RKO (cell line): ENCODE measurements at regions not wholly inside any gene's neighbourhood (a gene's known extent, or its start where the extent isn't known, plus 50 kb on each side); places are given as distances from the start of the nearest gene placed in this dataset.
A peak's percentile ranks its signal among the peaks of the same experiment; 100 is the strongest.

ENCODE experiments used
- DNase-seq: peaks from one replicate; pipeline ENCODE4 v3.0.0-alpha.2; 2016; ENCODE audit warnings: low spot score

DNA sequence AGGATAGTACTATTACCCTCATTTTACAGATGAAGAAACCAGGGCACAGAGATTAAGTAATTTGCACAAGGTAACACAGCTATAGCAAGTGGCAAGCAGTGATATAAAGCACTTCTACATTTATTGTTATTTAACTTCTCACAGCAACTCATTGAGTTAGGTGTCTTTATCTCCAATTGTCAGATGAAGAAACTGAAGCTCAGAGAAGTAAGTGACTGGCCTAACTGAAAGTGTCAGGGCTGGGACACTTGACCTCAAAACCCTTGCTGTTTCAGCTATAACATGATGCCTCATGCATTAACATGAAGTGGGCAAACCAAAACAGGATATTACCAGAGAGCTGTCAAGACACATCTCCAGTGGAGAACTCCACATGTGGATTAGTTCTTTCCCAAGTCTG lies 65.8 kb upstream of the LEKR1 start:
- no peak for DNase-seq

DNA sequence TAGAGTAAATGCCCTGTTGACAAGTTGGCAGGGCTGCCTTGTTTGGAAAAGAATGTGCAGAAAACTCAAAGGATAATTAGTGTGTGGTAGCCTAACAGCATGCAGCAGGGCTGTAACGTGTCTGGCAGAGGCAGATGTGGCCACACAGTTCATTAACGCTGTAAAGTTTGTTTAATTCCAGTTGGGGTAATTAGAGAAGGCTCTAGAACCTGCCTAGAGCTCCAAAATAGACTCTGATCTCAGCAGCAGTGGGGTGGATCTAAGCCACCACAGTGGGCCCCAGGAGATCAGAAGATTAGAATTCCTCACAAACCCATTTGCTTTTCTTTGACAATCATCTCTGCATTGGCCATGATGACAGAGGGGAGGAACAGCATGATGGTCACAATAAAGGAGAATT lies 65.1 kb upstream of the LEKR1 start:
- DNase-seq, result no peak

DNA sequence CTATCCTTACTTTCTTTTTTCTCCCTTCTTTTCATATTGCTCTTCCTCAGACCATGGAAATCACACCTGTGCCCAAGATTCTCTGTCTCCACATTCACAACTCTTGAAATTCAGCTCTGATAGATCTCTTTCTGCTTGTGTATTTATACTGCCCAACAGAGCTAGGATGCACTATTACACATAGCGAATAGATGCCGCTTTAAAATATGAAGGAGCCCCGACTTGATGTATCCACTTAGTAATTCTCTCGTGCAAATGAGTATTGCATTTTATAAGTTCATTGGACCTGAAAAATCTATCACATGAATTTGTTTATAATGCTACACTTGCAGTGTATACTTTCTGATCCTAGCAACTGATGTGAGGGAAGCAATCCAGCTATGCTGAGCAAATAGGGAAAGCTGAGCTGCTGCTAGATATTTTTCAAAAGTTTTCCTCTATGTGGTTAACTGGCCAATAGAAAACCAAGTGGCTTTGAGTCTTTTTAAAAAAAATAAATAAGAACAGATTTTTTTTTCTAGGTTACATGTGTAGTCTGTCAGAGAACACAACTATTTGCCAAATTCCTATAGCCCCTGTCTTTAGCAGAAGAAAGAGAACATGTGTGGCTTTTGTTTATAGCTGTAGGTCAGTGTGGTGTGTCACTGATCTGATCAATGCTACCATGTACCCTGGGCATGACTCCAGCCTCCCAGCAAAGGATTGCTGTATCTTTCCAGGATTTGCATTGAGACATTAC lies 64.3 kb upstream of the LEKR1 start:
- DNase-seq, result no peak

GRCh38 chr3:156762631-156763185 lies 63.4 kb upstream of the LEKR1 start:
- no peak for DNase-seq

- DNase-seq, result no peak
Observed at GRCh38 chr3:156763386-156763785, 62.8 kb upstream of the LEKR1 start.

DNA sequence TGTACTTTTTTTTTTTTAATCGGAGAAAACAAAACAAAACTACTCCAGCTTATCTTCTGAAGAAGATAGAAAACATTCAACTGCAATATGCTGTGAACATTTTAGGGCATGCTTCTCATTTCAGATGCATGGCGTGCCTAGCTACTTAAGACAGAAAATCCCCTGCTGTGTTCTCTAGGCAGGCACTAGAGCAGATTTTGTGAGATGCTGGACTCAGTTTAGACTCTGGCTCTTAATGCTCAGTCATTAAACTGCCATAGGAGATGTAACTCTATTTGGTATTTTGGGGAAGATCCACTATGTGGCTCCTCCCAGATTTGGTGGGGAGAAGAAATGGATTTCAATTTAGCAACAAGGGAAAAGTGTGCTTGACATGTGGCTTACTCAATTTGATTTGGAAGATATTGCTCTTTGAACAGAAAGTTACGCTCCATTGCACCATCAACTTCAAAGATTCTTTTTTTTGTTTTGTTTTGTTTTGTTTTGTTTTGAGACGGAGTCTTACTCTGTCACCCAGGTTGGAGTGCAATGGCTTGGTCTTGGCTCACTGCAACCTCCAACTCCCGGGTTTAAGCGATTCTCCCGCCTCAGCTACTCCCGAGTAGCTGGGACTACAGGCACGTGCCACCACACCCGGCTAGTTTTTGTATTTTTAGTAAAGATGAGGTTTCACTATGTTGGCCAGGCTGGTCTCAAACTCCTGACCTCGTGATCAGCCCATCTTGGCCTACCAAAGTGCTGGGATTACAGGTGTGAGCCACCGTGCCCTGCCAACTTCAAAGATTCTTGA lies 62.0 kb upstream of the LEKR1 start:
- no peak for DNase-seq

DNA sequence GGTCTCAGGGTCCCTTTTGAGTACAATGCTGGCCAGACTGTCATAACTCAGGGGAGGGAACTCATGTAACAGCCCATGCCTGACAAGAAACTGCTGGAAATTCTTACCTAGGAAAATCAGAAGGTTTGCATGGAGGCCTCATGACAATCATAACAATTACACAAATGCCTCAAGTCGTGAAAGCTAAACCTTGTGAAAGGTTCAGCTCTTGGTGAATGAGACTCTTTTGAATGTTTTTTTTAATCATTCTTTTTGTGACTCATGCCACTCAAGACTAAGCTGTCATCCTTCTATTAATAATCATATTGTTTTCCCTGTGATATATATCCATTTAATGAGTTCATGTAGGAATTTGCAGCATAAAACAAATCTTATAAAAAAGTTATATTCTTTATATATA lies 61.4 kb upstream of the LEKR1 start:
- DNase-seq, result peak; percentile 31

GRCh38 chr3:156768390-156768789 lies 57.8 kb upstream of the LEKR1 start:
- no peak for DNase-seq

DNA sequence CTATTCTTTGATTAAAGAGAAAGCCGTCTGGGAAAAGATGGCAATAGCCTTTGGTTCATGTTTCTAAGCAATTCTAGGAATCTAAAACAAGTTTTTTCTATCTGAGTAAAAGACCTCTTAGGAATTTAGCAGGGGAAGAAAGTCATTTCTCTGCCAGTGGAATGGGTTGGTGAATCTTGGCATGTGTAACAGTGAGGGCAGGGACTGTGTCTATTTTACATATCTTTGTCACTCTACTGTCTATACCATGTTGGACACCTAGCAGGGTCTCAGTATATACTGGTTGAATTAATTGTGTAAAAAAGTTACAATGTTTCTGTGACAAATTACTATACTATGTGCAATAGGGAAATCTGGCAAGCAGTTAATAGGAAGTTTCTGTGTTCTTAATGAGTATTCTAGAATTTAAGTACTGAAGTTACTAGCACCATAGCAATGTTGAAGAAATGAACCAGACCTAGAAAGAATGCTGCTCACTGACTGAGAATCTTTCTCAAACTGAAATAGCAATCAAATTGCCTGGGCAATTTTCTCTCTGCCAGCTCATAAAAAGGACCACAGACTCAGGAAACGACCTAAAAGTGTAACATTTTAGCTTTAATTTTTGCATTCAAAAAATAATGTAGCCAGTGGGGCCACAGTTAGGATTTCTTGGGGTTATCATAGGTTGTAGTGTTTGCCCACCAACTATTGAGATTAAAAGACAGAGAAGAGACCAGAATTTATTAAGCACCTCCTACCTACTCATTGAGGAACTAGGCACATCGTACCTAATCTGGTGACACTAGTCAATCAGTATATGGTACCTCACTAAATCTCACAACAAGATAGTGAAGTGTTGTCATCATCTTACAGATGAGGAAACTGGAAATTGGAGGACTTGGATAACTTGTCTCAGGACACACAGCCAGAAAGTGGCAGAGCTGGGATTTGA lies 56.2 kb upstream of the LEKR1 start:
- DNase-seq, result no peak

DNA sequence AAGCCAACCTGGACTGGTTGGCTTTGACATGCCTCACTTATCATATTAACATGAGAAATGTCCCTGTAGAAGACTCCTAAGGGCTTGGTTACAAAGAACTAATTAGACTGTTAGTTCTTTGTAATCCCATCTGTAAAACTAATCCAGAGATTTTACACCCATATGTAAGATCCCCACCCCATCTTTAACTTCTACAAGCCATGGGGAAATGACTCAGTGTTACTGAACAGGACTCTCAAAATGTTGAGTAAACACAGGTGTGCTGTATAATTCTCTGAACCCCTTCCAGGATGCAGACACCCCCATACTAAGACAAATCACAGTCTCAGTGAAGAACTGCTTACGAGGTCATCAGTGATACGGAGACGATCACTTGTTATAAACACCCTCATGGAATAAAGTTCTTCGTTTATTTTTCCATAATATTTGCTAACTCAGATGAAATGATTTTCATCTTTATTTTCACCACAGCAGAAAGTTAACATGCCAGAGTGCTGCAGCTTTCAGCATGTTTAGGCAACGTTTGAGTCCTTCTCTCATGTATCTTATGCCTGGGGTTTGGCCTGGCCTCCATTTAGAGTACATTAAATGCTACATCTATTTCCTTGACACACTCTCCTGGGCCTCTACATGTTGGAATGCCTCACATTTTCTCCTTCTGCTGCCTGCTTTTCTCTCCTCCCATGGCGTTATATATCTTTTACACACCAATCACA lies 55.3 kb upstream of the LEKR1 start:
- no peak for DNase-seq

- DNase-seq, result no peak
Observed at GRCh38 chr3:156772588-156773206, 53.5 kb upstream of the LEKR1 start.

GRCh38 chr3:156776031-156776430 lies 50.1 kb upstream of the LEKR1 start:
- DNase-seq, result no peak
